Amygdala (tissue), 56 donors: ENCODE measurements at regions not wholly inside any gene's neighbourhood (a gene's known extent, or its start where the extent isn't known, plus 50 kb on each side); places are given as distances from the start of the nearest gene placed in this dataset.

Experiments
- DNase-seq, 56 donors: peaks; one replicate each; lab custom pipeline; 2025; lab: John Stamatoyannopoulos, UW

- no peak for DNase-seq
Observed at GRCh38 chr6:95071464-95071863, 505.9 kb upstream of the MANEA start.

GRCh38 chr6:95078457-95078856, 498.9 kb upstream of the MANEA start:
- DNase-seq: no peak

GRCh38 chr6:95081231-95081630, 496.1 kb upstream of the MANEA start:
- no peak for DNase-seq

- no peak for DNase-seq
Observed at GRCh38 chr6:95081949-95082348, 495.4 kb upstream of the MANEA start.

- no peak for DNase-seq
Observed at GRCh38 chr6:95083506-95083905, 493.8 kb upstream of the MANEA start.

- no peak for DNase-seq
Observed at GRCh38 chr6:95084867-95085266, 492.5 kb upstream of the MANEA start.

GRCh38 chr6:95087394-95088097, 489.8 kb upstream of the MANEA start:
- peak in 15 of 56 donors; percentile 3 to 44 (median 24) for DNase-seq

GRCh38 chr6:95091823-95092436, 485.4 kb upstream of the MANEA start:
- DNase-seq: peak in 1 of 56 donors; percentile 17

- no peak for DNase-seq
Observed at GRCh38 chr6:95093154-95093553, 484.2 kb upstream of the MANEA start.

- no peak for DNase-seq
Observed at GRCh38 chr6:95094751-95095663, 482.3 kb upstream of the MANEA start.

GRCh38 chr6:95095855-95096254, 481.5 kb upstream of the MANEA start:
- no peak for DNase-seq

GRCh38 chr6:95099410-95099809, 477.9 kb upstream of the MANEA start:
- no peak for DNase-seq

- no peak for DNase-seq
Observed at GRCh38 chr6:95109212-95109611, 468.1 kb upstream of the MANEA start.

- no peak for DNase-seq
Observed at GRCh38 chr6:95110767-95111166, 466.6 kb upstream of the MANEA start.

GRCh38 chr6:95117236-95117635, 460.1 kb upstream of the MANEA start:
- no peak for DNase-seq

GRCh38 chr6:95119927-95120326, 457.4 kb upstream of the MANEA start:
- no peak for DNase-seq

GRCh38 chr6:95120984-95121383, 456.4 kb upstream of the MANEA start:
- no peak for DNase-seq

GRCh38 chr6:95127261-95127660, 450.1 kb upstream of the MANEA start:
- DNase-seq: no peak

- DNase-seq: no peak
Observed at GRCh38 chr6:95128439-95128838, 448.9 kb upstream of the MANEA start.

- no peak for DNase-seq
Observed at GRCh38 chr6:95128947-95129346, 448.4 kb upstream of the MANEA start.

- no peak for DNase-seq
Observed at GRCh38 chr6:95133578-95133977, 443.8 kb upstream of the MANEA start.
